Mononuclear cell (primary cell): ENCODE measurements at regions not wholly inside any gene's neighbourhood (a gene's known extent, or its start where the extent isn't known, plus 50 kb on each side); places are given as distances from the start of the nearest gene placed in this dataset.
"Not testable (repeated sequence)": the region's sequence is repeated elsewhere in the genome, so short reads cannot be mapped to it uniquely, and the experiment has no call there.

ENCODE experiments used
- H3K27me3 ChIP-seq: 2 replicates; pipeline ENCODE4 v1.6.0; 2011; ENCODE audit warnings: low read length, control low read depth; ENCODE audit not compliant: insufficient read depth
- H3K4me1 ChIP-seq: 2 replicates; pipeline ENCODE4 v1.5.1; 2011; ENCODE audit warnings: mild to moderate bottlenecking, low read length, control low read depth; ENCODE audit not compliant: insufficient read depth
- H3K4me3 ChIP-seq: 2 replicates; pipeline ENCODE4 v1.5.1; 2011; ENCODE audit warnings: mild to moderate bottlenecking, low read length, moderate library complexity
- H3K9me3 ChIP-seq: 2 replicates; pipeline ENCODE4 v1.5.1; 2011; ENCODE audit warnings: low read depth, mild to moderate bottlenecking, control low read depth, low read length

DNA sequence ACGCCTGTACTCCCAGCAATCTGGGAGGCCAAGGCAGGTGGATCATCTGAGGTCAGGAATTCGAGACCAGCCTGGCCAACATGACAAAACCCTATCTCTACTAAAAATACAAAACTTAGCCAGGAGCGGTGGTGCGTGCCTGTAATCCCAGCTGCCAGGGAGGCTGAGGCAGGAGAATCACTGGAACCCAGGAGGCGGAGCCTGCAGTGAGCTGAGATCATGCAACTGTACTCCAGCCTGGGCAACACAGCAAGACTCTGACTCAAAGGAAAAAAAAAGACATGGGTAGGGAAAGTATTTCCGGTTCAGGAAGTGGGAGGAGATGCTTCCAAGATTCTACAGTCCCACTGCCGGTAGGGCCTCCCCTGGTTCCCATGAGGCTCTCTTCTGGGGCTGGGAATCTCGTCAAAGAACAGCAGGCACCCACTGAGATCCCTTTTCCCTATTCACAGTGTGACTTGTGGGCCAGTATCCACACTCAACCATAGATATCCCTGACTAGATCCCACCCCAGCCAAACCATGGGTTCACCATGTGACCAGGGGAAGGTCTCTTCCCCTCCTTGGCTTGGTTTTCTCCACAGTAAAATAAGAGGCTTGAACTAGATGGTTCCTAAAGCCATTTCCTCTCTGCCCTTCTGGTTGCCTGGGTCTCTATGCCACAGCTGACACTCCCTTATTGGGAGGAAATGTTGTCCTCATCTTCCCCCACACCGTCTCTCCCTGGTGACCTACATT is 443.3 kb downstream of the BUD13 start:
- H3K9me3 ChIP-seq, result no peaks in the 10 kb centered on the region
- H3K4me1 ChIP-seq, result no peaks in the 10 kb centered on the region
- H3K4me3 ChIP-seq, result no peak overlapping the region
- no peaks in the 10 kb centered on the region for H3K27me3 ChIP-seq

DNA sequence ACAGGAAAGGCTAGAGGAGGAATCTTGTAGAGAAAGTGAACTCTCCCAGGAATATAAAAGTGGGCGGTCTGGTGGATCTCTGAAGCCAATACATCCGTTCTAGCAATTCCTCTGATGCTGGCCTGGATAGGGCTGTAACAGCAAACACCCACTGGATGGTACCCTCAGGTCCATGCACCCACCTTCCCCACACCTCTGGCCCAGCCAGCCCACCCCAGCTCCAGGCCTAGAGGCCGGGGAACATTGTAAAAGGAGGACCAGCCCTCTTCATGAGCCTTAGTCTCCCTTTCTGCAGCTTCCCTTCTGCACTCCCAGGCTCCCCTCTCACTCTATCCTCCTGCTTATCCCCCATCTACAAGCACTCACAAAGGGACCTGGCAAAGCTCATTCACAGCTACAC is 443.9 kb downstream of the BUD13 start:
- Histone ChIP-seq H3K27me3 (no peaks in the 10 kb centered on the region), H3K4me1 (no peaks in the 10 kb centered on the region), H3K4me3 (no peak overlapping the region), H3K9me3 (no peaks in the 10 kb centered on the region)

DNA sequence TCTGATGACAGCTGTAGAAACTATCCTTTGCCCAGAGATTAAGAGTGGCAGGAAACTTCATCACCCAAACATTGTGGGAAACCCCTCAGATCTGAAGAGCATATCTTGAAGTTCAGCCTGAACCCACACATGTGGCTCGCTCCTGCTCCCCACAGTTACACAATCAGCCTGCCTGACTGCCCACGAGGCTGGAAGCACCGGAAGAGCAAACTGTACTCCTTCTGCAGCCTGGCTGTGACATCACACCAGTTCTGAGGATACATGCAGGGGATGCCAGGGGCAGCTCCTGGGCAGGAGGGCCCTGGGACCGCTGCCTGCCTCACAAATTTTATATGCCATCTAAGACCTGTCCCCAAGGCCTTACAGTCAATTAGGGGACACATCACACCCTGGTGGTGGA is 444.4 kb downstream of the BUD13 start:
- Histone ChIP-seq H3K27me3 (no peaks in the 10 kb centered on the region), H3K4me3 (no peak overlapping the region), H3K9me3 (no peaks in the 10 kb centered on the region), H3K4me1 (no peaks in the 10 kb centered on the region)

DNA sequence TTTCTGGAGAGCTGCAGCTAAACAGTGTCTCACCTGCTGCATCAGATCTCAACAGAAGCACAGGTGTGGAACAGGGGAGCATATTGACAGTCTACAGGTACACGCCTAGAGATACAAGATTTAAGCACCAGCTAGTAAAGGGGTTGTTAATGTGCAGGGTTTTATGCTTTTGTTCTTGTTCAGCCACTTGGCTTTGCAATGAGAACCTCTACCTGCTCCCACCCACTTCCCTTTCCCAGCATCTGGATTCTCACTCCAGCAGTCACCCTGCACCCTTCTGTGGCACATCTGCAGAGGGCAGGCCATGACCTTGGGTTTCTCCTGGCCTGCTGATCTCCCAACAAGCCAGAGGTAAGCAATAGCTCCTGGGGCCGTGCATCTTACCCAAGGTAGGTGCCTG is 446.6 kb downstream of the BUD13 start:
- Histone ChIP-seq H3K9me3 (no peaks in the 10 kb centered on the region), H3K4me3 (no peak overlapping the region), H3K27me3 (no peaks in the 10 kb centered on the region), H3K4me1 (no peaks in the 10 kb centered on the region)

DNA sequence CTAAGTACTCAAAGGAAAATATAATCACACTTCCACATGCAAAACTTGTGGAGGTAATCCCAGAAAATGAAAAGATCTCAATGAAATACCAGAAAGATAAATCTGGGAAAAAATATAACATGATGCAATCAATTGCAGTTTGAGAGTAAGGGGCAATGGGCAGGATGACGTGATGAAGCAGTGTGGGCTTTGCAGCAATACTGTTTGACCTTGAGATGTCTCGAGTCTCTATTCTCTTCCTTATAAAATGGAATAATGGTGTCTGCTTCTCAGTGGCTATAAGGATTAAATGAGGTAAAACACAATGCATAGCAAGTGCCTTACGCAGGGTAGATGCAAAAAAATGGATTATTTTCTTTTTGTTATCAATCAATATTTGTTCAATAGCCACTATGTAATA is 447.5 kb downstream of the BUD13 start:
- H3K9me3 ChIP-seq, result no peaks in the 10 kb centered on the region
- H3K4me1 ChIP-seq, result no peaks in the 10 kb centered on the region
- no peak overlapping the region for H3K4me3 ChIP-seq
- no peaks in the 10 kb centered on the region for H3K27me3 ChIP-seq

DNA sequence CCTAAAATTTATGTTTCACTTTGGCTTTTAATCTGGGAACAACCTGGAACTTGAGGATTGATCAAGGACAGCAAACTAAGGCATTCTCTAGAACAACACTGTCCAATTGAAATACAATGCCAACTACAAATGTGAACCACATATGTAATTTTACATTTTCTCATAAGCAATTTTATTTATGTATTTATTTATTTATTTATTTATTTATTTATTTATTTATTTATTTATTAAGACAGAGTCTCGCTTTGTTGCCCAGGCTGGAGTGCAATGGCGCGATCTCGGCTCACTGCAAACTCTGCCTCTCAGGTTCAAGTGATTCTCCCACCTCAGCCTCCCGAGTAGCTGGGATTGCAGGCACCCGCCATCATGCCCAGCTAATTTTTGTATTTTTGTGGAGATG is 448.7 kb downstream of the BUD13 start:
- H3K4me3 ChIP-seq, H3K4me1 ChIP-seq, H3K9me3 ChIP-seq, H3K27me3 ChIP-seq: not testable (repeated sequence)

DNA sequence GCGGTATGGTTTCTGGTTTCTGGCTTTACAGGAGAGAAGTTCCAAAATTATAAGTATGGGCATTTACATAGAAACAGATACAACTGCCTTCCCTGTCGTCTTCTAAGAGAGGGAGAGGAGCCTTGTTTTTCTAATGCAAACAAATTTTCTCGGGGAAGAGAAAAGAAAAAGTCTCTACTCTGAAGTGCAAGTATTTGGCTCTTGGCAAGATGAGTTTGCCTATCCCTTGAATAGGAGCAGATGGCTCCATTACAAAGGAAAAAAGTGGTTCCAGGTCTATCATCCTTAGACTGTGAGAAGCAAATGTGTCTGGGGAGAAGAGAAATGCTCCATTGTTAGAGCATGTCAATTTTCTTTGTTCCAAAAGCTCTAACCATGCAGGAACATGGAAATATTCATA is 455.6 kb downstream of the BUD13 start:
- no peaks in the 10 kb centered on the region for H3K9me3 ChIP-seq
- peaks cover 6% of the 10 kb centered on the region for H3K27me3 ChIP-seq
- peaks cover 24% of the 10 kb centered on the region for H3K4me1 ChIP-seq
- H3K4me3 ChIP-seq, result no peak overlapping the region

DNA sequence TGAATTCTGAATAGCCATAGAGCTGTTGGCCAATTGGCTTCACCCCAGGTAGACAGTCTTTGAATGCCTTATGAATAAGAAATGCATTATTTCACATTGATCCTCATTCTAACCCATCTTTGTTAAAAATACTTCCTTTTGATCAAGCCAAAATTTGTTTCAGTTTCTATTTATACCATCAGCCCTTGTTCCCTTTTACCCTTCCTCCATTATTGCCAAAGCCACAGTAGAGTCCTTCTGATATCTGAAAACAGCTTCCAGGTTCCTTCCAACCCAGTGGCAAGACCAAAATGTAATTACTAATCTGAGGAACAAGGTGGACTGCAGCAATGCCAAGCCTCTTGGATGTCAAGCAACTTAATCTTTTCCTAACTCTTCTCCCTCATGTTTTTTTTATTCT is 458.8 kb downstream of the BUD13 start:
- no peak overlapping the region for H3K4me3 ChIP-seq
- peaks cover 6% of the 10 kb centered on the region for H3K27me3 ChIP-seq
- no peaks in the 10 kb centered on the region for H3K9me3 ChIP-seq
- peaks cover 26% of the 10 kb centered on the region for H3K4me1 ChIP-seq

DNA sequence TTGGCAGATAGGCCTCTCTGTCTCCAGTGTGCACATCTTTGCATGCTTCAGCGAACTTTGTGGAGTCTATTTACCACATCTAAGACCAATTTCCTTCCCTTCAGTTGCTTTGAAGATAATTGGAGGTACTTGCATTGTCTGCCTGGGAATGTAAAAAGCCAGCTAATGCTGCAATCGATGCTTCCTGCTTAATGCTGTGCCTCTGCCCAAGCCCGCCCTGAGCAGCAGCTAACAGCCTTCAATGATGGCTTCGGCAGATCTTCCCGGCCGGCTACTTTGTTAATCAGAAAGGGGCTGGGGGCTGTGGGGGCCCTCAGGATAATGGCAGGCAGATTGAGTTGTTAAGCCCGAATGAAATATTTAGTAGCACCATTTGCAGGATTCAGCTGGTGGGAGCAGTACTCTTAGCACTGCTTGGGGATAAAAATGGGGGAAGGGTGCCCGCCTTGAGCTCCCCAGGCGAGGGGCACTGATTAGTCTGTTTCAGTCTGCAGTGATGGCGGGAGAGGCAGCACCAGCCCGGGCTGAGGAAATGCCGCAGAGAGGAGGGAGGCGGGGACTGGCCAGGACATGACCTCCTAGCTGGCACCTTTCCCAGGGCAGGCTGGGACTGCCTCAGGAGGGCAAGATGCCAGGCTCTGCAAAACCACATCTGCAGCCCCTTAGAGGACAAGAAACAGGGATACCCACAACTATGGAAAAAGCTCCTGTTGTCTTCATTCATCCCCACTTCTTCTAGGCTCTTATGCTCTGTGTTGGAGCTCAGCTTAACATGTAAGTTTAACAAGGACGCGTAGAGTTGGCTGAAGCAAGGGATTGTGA is 460.0 kb downstream of the BUD13 start:
- Histone ChIP-seq H3K4me3 (no peak overlapping the region), H3K27me3 (peaks cover 3% of the 10 kb centered on the region), H3K4me1 (peaks cover 26% of the 10 kb centered on the region), H3K9me3 (no peaks in the 10 kb centered on the region)

DNA sequence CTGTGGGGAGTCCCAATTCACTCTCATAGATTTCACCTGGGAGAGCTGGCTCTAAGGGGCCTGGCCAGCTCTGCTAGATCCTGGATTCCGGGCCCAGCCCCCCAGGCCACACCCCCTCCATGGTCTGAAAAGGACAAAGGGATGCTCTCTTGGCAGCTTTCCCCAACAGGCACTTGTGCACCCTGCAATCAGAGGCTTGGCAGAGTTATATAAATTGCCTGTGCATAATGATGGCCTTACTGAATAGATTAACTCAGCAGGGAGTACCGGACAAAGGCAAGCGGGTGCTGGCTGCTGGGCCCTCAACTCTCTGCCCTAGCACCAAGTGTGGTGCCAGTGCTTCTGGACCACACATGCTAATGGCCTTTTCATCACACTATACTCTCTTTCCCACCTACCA is 461.6 kb downstream of the BUD13 start:
- Histone ChIP-seq H3K27me3 (peaks cover 3% of the 10 kb centered on the region), H3K4me1 (peaks cover 26% of the 10 kb centered on the region), H3K9me3 (no peaks in the 10 kb centered on the region), H3K4me3 (no peak overlapping the region)

DNA sequence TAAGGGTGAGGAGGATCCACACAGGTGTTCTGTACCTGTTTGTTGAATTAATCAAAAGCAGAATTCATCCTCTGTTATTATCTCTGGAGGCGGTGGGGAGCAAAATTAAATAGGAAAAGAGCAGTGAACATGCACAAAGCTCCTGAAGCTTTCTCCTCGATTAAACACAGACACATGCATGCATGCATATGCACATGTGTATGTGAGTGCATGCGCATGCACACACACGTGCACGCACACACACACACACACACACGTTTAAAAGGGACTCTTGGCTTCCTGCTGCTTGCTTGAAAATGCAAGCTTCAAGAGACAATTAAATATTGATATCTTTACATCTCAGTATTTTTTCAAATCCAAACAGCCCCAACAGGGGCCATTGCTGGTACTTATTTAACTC is 462.1 kb downstream of the BUD13 start:
- H3K4me1 ChIP-seq, result peaks cover 26% of the 10 kb centered on the region
- H3K27me3 ChIP-seq, result peaks cover 3% of the 10 kb centered on the region
- H3K4me3 ChIP-seq, result no peak overlapping the region
- H3K9me3 ChIP-seq, result no peaks in the 10 kb centered on the region

DNA sequence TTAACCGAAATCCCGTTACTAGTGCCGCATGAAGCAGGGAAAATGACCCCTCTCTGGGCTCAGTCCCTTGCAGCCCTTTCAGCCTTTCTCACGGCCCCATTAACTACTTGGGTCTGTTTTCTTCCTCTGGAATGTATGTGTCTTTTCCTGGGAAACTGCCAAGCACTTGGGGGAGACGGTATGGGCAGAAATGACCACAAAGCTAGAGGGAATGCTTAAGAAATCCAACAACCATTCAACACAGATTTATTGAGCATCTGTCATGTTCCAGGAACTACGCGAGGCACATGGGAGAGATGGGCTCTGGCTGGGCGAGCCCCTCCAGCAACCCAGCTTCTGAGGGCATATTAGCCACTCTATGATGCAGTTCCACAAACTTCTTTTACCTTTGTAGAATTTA is 462.6 kb downstream of the BUD13 start:
- Histone ChIP-seq H3K9me3 (no peaks in the 10 kb centered on the region), H3K27me3 (peaks cover 3% of the 10 kb centered on the region), H3K4me1 (peaks cover 26% of the 10 kb centered on the region), H3K4me3 (no peak overlapping the region)

DNA sequence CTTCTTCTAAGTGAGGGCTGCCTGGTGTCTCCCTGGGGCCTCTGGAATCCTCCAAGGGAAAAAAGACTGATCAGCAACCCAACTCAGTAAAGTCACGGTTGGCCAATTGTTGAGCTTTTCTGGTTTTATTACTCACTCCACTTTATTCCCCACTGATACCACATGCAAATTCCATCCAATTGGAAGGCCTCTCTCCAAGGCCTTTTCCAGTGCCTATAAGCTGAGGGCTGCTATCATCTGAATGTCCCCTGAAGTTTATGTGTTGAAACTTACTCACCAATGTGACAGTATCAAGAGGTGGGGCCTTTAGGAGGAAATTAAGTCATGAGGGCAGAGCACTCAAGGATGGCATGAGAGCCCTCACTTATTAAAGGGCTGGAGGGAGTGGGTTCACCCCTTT is 463.3 kb downstream of the BUD13 start:
- H3K4me1 ChIP-seq, result peaks cover 24% of the 10 kb centered on the region
- H3K9me3 ChIP-seq, result no peaks in the 10 kb centered on the region
- H3K27me3 ChIP-seq, result no peaks in the 10 kb centered on the region
- no peak overlapping the region for H3K4me3 ChIP-seq

DNA sequence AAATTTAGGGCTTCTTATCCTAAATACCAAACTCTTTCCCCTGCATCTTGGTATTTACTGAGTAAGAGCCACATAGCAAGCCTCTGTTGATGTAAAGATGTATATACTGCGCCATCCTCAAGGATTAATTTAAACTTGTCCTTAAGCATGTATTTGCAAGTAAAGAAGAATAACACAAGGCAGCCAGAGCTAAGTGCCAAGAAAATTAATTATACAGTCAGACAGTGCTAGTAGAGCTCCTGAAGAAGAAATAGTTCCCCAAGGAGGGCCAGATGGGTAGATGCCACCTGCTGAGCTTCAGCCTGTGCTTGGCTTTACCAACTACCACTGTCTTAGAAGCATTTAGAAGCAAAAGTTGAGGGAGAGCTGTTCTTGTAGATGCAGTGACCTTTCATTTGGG is 470.0 kb downstream of the BUD13 start:
- Histone ChIP-seq H3K27me3 (no peaks in the 10 kb centered on the region), H3K4me3 (no peak overlapping the region), H3K4me1 (no peaks in the 10 kb centered on the region), H3K9me3 (no peaks in the 10 kb centered on the region)

DNA sequence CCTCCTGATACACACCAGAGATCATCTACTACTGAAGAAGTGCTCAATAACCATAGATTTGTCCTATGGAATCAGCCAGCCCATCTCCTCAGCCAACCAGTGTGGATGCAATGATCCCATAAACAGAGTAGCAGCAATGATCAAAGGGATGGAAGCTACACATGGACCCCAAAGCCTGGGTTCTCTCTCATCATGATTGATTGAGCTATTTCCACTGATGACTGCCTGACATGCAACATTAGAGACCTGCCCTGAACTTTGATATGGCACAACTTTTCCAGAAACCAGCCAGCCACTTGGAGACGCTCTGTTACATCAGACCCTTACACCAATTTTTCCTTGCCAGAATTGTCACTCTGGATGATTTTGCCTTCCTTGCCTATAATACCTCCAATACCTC is 471.6 kb downstream of the BUD13 start:
- no peaks in the 10 kb centered on the region for H3K27me3 ChIP-seq
- H3K9me3 ChIP-seq, result no peaks in the 10 kb centered on the region
- no peaks in the 10 kb centered on the region for H3K4me1 ChIP-seq
- H3K4me3 ChIP-seq, result no peak overlapping the region

DNA sequence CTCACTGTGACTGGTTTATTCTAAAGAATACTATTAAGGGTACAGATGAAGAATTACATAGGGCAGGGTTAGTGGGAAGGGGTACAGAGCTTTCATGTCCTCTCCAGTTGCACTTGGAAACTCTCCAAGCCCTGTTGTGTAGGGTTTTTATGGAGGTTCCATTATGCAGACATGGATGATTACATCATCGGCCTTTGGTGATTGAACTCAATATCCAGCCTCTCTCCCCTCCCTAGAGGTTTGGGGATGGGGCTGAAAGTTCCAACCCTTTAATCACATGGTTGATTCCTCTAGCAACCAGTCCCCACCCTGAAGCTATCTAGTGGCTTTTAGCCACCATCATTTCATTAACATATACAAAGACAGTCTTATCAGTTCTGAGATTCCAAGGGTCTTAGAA is 472.6 kb downstream of the BUD13 start:
- Histone ChIP-seq H3K27me3 (no peaks in the 10 kb centered on the region), H3K9me3 (no peaks in the 10 kb centered on the region), H3K4me1 (no peaks in the 10 kb centered on the region), H3K4me3 (no peak overlapping the region)
